GM12865 (cell line): ENCODE measurements at regions not wholly inside any gene's neighbourhood (a gene's known extent, or its start where the extent isn't known, plus 50 kb on each side); places are given as distances from the start of the nearest gene placed in this dataset.

ENCODE experiments used
- DNase-seq: peaks from one replicate; pipeline ENCODE4 v3.0.0; 2010; ENCODE audit warnings: low read depth
- H3K4me3 ChIP-seq: 2 replicates; pipeline ENCODE4 v1.5.1; 2011; ENCODE audit warnings: mild to moderate bottlenecking, low read depth, low read length, control low read depth
- TF ChIP-seq, protein P1 (sequence below): IDR thresholded peaks from 2 replicates; pipeline ENCODE4 v1.5.1; 2011; ENCODE audit warnings: low read length, control low read depth, low read depth, inconsistent platforms; ENCODE audit not compliant: insufficient read depth; ENCODE audit errors: missing control alignments

DNA sequence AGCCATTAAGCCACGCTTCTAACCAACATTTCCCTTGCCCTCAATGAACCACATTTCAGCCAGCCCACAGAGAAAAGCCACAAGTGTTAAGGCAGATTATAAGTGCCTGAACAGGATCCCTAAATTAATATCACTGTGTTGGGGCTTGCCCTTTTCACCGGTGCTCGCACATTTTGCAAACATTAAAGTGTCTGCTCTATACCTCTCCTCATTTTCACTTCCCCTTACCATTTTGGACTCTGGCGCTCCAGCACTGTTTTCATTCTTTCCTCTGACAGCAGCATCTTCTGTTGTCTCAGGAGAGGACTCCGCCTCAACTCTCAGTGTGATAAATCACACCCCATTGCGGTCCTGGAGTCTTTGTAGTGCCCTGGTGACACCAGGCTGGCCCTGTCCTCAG is 274.2 kb downstream of the BAMBI start:
- peak; percentile 2 for DNase-seq
- no peak overlapping the region for H3K4me3 ChIP-seq
- TF ChIP-seq, protein P1, sequence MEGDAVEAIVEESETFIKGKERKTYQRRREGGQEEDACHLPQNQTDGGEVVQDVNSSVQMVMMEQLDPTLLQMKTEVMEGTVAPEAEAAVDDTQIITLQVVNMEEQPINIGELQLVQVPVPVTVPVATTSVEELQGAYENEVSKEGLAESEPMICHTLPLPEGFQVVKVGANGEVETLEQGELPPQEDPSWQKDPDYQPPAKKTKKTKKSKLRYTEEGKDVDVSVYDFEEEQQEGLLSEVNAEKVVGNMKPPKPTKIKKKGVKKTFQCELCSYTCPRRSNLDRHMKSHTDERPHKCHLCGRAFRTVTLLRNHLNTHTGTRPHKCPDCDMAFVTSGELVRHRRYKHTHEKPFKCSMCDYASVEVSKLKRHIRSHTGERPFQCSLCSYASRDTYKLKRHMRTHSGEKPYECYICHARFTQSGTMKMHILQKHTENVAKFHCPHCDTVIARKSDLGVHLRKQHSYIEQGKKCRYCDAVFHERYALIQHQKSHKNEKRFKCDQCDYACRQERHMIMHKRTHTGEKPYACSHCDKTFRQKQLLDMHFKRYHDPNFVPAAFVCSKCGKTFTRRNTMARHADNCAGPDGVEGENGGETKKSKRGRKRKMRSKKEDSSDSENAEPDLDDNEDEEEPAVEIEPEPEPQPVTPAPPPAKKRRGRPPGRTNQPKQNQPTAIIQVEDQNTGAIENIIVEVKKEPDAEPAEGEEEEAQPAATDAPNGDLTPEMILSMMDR, result no peak

DNA sequence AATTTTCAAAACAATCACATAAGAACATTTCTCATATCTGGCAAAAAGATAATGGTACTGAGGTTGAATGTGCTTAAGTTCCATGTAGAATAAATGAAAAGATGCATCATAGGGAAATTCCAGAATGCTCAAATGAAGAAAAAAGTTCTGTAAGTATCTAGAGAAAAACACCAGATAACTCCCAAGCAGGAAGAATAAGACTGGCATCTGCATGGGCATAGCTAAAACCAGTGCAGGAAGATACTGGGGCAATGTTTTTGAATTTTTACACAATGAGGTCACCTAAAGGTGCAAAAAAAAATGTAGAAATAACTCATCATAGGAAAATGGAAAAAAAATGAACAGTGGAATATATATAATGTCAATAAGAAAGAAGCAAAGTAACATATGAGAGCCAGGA is 275.2 kb downstream of the BAMBI start:
- H3K4me3 ChIP-seq, result no peak overlapping the region
- TF ChIP-seq, protein P1, result no peak
- no peak for DNase-seq

DNA sequence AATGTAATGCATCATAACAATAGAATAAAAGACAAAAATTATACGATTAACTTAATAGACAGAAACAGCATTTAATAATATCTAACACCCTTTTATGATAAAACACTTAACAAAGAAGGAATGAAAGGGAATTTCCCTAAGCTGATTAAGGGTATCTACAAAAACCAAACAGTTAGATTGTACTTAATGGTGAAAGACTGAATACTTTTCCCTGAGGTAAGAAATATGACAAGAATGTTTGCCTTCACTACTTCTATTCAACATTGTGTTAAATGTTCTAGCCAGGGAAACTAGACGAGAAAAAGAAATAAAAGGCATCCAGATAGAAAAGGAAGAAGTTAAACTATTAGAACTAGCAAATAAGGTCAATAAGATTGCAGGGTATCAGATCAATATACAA is 276.9 kb downstream of the BAMBI start:
- DNase-seq, result no peak
- no peak overlapping the region for H3K4me3 ChIP-seq
- TF ChIP-seq, protein P1, result no peak

DNA sequence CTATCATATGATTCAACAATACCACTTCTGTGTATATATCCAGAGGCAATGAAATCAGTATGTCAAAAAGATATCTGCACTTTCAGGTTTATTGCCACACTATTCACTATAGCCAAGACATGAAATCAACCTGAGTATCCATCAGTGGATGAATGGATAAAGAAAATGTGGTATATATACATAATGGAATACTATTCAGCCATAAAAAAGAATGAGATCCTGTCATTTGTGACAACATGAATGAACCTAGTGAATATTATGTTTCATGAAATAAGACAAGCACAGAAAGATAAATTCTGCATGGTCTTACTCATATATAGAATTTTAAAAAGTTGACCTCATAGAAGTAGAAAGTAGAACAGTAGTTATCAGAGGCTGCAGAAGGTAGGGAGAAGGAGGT is 281.1 kb downstream of the BAMBI start:
- TF ChIP-seq, protein P1, result no peak
- no peak overlapping the region for H3K4me3 ChIP-seq
- DNase-seq, result no peak

DNA sequence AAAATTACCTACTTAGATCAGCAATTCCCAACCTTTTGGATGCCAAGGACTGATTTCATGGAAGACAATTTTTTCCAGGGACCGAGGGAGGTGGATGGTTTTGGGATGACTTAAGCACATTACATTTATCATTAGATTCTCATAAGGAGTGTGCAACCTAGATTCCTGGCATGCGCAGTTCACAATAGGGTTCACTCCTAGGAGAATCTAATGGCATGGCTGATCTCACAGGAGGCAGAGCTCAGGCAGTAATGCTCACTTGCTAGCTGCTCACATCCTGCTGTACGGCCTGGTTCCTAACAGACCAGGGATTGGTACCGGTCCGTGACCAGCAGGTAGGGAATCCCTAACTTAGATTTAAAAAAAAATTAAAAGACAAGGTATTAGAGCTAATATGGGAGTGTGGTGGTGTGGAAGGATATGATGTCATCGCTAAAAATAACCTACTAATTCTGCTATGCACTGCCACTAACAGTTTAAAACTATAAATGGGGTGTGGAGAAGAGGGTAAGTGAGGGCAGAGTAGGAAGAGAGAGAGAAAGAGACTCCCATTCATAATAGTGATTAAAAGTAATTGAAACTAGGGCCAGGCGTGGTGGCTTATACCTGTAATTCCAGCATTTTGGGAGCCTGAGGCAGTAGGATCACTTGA is 282.7 kb downstream of the BAMBI start:
- DNase-seq, result no peak

DNA sequence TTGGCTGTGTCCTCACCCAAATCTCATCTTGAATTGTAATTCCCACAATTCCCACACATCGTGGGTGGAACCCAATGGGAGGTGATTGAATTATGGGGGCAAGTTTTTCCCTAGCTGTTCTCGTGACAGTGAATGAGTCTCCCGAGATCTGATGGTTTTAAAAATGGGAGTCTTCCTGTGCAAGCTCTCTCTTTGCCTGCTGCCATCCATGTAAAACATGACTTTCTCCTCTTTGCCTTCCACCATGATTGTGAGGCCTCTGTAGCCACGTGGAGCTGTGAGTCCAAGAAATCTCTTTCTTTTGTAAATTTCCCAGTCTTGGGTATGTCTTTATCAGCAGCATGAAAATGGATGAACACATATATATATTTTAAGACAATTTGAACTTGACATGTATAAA is 285.4 kb downstream of the BAMBI start:
- no peak overlapping the region for H3K4me3 ChIP-seq
- TF ChIP-seq, protein P1, result no peak
- no peak for DNase-seq

More for the DNA sequence above, 282.7 kb downstream of the BAMBI start:
- TF ChIP-seq, protein P1, result no peak
- no peak overlapping the region for H3K4me3 ChIP-seq
